H9 (cell line): ENCODE measurements at regions not wholly inside any gene's neighbourhood (a gene's known extent, or its start where the extent isn't known, plus 50 kb on each side); places are given as distances from the start of the nearest gene placed in this dataset.

Source experiments
- DNase-seq: peaks from one replicate; pipeline ENCODE4 v3.0.0-alpha.2; 2017
- H2AFZ ChIP-seq: one replicate; pipeline ENCODE4 v1.6.1; 2013; ENCODE audit warnings: mild to moderate bottlenecking, low read length, control low read depth, moderate library complexity
- H2AK5ac ChIP-seq: 2 replicates; pipeline ENCODE4 v1.6.1; 2013; ENCODE audit warnings: low read length, control low read depth, mixed read lengths; ENCODE audit not compliant: insufficient read length
- H2BK120ac ChIP-seq: one replicate; pipeline ENCODE4 v1.6.1; 2013; ENCODE audit warnings: low read depth, mild to moderate bottlenecking, low read length, control low read depth, inconsistent platforms; ENCODE audit not compliant: poor library complexity, severe bottlenecking
- H2BK12ac ChIP-seq: 2 replicates; pipeline ENCODE4 v1.6.1; 2013; ENCODE audit warnings: low read length, control low read depth, mixed read lengths, low read depth; ENCODE audit not compliant: insufficient read length
- H2BK15ac ChIP-seq: 2 replicates; pipeline ENCODE4 v1.6.1; 2013; ENCODE audit warnings: low read depth, low read length, control low read depth
- H2BK20ac ChIP-seq: one replicate; pipeline ENCODE4 v1.6.1; 2013; ENCODE audit warnings: low read depth, mild to moderate bottlenecking, low read length, control low read depth, inconsistent platforms; ENCODE audit not compliant: poor library complexity, severe bottlenecking
- H2BK5ac ChIP-seq: 2 replicates; pipeline ENCODE4 v1.6.1; 2013; ENCODE audit warnings: low read length, control low read depth, mixed read lengths; ENCODE audit not compliant: insufficient read length
- H3K14ac ChIP-seq: 2 replicates; pipeline ENCODE4 v1.6.1; 2013; ENCODE audit warnings: low read length, control low read depth; ENCODE audit not compliant: insufficient read depth
- H3K18ac ChIP-seq: 2 replicates; pipeline ENCODE4 v1.6.1; 2013; ENCODE audit warnings: low read depth, mild to moderate bottlenecking, mixed read lengths, low read length, control low read depth; ENCODE audit not compliant: insufficient read length
- H3K23ac ChIP-seq: 2 replicates; pipeline ENCODE4 v1.6.1; 2013; ENCODE audit warnings: low read length, control low read depth, mixed read lengths, low read depth; ENCODE audit not compliant: insufficient read length
- H3K23me2 ChIP-seq: 2 replicates; pipeline ENCODE4 v1.6.1; 2013; ENCODE audit warnings: low read depth, mild to moderate bottlenecking, mixed read lengths, low read length, control low read depth; ENCODE audit not compliant: insufficient read length, poor library complexity, severe bottlenecking
- H3K27ac ChIP-seq: 2 replicates; pipeline ENCODE4 v1.5.1; 2013; ENCODE audit warnings: low read length, control low read depth, mixed read lengths, low read depth; ENCODE audit not compliant: insufficient read length
- H3K27me3 ChIP-seq: 2 replicates; pipeline ENCODE4 v1.6.1; 2013; ENCODE audit warnings: low read length, control low read depth, inconsistent platforms; ENCODE audit not compliant: insufficient read depth
- H3K4ac ChIP-seq: 2 replicates; pipeline ENCODE4 v1.6.1; 2013; ENCODE audit warnings: low read depth, mild to moderate bottlenecking, control low read depth, inconsistent platforms, low read length, moderate library complexity
- H3K4me1 ChIP-seq: 2 replicates; pipeline ENCODE4 v1.6.1; 2013; ENCODE audit warnings: low read length, control low read depth, inconsistent platforms; ENCODE audit not compliant: insufficient read depth
- H3K4me2 ChIP-seq: 2 replicates; pipeline ENCODE4 v1.6.1; 2013; ENCODE audit warnings: low read length, control low read depth, mixed read lengths; ENCODE audit not compliant: insufficient read length, insufficient read depth
- H3K56ac ChIP-seq: 2 replicates; pipeline ENCODE4 v1.6.1; 2013; ENCODE audit warnings: low read depth, mild to moderate bottlenecking, mixed read lengths, low read length, control low read depth; ENCODE audit not compliant: insufficient read length
- H3K79me1 ChIP-seq: 2 replicates; pipeline ENCODE4 v1.6.1; 2013; ENCODE audit warnings: low read depth, mild to moderate bottlenecking, moderate library complexity, low read length, control low read depth, inconsistent platforms; ENCODE audit not compliant: insufficient read depth, poor library complexity, severe bottlenecking
- H3K79me2 ChIP-seq: 2 replicates; pipeline ENCODE4 v1.6.1; 2013; ENCODE audit warnings: low read length, control low read depth, inconsistent platforms; ENCODE audit not compliant: insufficient read depth
- H3K9ac ChIP-seq: 2 replicates; pipeline ENCODE4 v1.6.1; 2013; ENCODE audit warnings: low read length, control low read depth, mixed read lengths; ENCODE audit not compliant: insufficient read length; ENCODE audit errors: extremely low read depth
- H3K9me3 ChIP-seq: one replicate; pipeline ENCODE4 v1.6.1; 2013; ENCODE audit warnings: low read depth, low read length, inconsistent platforms; ENCODE audit not compliant: control insufficient read depth
- H3T11ph ChIP-seq: one replicate; pipeline ENCODE4 v1.6.1; 2013; ENCODE audit warnings: mild to moderate bottlenecking, low read length, control low read depth, inconsistent platforms
- H4K20me1 ChIP-seq: one replicate; pipeline ENCODE4 v1.6.1; 2013; ENCODE audit not compliant: control insufficient read depth, insufficient read length, insufficient read depth
- H4K5ac ChIP-seq: 2 replicates; pipeline ENCODE4 v1.6.1; 2013; ENCODE audit warnings: low read depth, mild to moderate bottlenecking, mixed read lengths, low read length, control low read depth; ENCODE audit not compliant: insufficient read length
- H4K8ac ChIP-seq: replicated peaks from 2 replicates; pipeline ENCODE4 v1.6.1; 2013; ENCODE audit warnings: low read length, control low read depth, mixed read lengths, low read depth; ENCODE audit not compliant: insufficient read length
- H4K91ac ChIP-seq: 2 replicates; pipeline ENCODE4 v1.6.1; 2013; ENCODE audit warnings: low read depth, mild to moderate bottlenecking, moderate library complexity, mixed read lengths, low read length, control low read depth; ENCODE audit not compliant: insufficient read length
- H3K27ac Mint-ChIP-seq, 3 experiments: 2 replicates in 2 of 3; 3 replicates in 1 of 3; pipeline ENCODE4 v1.8.0; 2020 to 2021; ENCODE audit warnings: mixed read lengths in 3 of 3, mild to moderate bottlenecking in 1 of 3, moderate library complexity in 1 of 3
- H3K27me3 Mint-ChIP-seq: 2 replicates; pipeline ENCODE4 v1.8.0; 2021; ENCODE audit warnings: low read depth, mild to moderate bottlenecking, moderate library complexity, mixed read lengths
- H3K36me3 Mint-ChIP-seq, 3 experiments: 2 replicates in 2 of 3; 3 replicates in 1 of 3; pipeline ENCODE4 v1.8.0; 2020 to 2021; ENCODE audit warnings: low read depth in 3 of 3, mixed read lengths in 3 of 3; ENCODE audit not compliant: insufficient read depth in 1 of 3
- H3K4me1 Mint-ChIP-seq, 2 experiments: 2 replicates each; pipeline ENCODE4 v1.8.0; 2020; ENCODE audit warnings: mixed read lengths in 2 of 2
- H3K4me3 Mint-ChIP-seq, 2 experiments: 2 replicates in 1 of 2; 3 replicates in 1 of 2; pipeline ENCODE4 v1.8.0; 2020 to 2021; ENCODE audit warnings: mild to moderate bottlenecking in 2 of 2, mixed read lengths in 2 of 2, moderate library complexity in 1 of 2
- H3K9me3 Mint-ChIP-seq, 2 experiments: 2 replicates in 1 of 2; 3 replicates in 1 of 2; pipeline ENCODE4 v1.8.0; 2020; ENCODE audit warnings: mild to moderate bottlenecking in 2 of 2, mixed read lengths in 2 of 2, moderate library complexity in 1 of 2
- WGBS: extraction: QIAGEN DNeasy Blood & Tissue Kit; methylation state at CpG from one replicate; pipeline ENCODE4 v1.1.7; 2013; ENCODE audit warnings: missing lambda C conversion rate, low lambda C conversion rate, mixed read lengths; ENCODE audit not compliant: insufficient read length; ENCODE audit errors: extremely low coverage; 5-methylcytosine and 5-hydroxymethylcytosine counted together
- TF ChIP-seq, protein P1 (sequence below): fragments of 200-600 bp; sonication (generic); conservative IDR thresholded peaks from 3 replicates; pipeline ENCODE4 v1.8.0; 2021; ENCODE audit warnings: antibody characterized with exemption, mild to moderate bottlenecking

GRCh38 chr5:152905286-152905685, 500.2 kb upstream of the NMUR2 start:
- no peak overlapping the region for H2BK15ac ChIP-seq
- H3K18ac ChIP-seq = no peak overlapping the region
- TF ChIP-seq, protein P1, sequence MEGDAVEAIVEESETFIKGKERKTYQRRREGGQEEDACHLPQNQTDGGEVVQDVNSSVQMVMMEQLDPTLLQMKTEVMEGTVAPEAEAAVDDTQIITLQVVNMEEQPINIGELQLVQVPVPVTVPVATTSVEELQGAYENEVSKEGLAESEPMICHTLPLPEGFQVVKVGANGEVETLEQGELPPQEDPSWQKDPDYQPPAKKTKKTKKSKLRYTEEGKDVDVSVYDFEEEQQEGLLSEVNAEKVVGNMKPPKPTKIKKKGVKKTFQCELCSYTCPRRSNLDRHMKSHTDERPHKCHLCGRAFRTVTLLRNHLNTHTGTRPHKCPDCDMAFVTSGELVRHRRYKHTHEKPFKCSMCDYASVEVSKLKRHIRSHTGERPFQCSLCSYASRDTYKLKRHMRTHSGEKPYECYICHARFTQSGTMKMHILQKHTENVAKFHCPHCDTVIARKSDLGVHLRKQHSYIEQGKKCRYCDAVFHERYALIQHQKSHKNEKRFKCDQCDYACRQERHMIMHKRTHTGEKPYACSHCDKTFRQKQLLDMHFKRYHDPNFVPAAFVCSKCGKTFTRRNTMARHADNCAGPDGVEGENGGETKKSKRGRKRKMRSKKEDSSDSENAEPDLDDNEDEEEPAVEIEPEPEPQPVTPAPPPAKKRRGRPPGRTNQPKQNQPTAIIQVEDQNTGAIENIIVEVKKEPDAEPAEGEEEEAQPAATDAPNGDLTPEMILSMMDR = no peak
- no peak overlapping the region for H3K4ac ChIP-seq
- H2AK5ac ChIP-seq = no peak overlapping the region
- no peak overlapping the region for H3K4me2 ChIP-seq
- H4K20me1 ChIP-seq = no peaks in the 10 kb centered on the region
- peaks cover 8% of the 10 kb centered on the region in 2 experiments for H3K4me1 Mint-ChIP-seq
- H2BK5ac ChIP-seq = no peak overlapping the region
- no peaks in the 10 kb centered on the region; the same call in 1 of the 2 replicates for H3K4me1 ChIP-seq
- H2BK12ac ChIP-seq = no peak overlapping the region
- H3K9me3 ChIP-seq = no peaks in the 10 kb centered on the region
- no peak overlapping the region for H3K4me3 Mint-ChIP-seq
- no peak overlapping the region for H3K9ac ChIP-seq
- no peak overlapping the region for H4K8ac ChIP-seq
- H3T11ph ChIP-seq = no peak overlapping the region
- no peaks in the 10 kb centered on the region for H3K79me1 ChIP-seq
- H3K27ac ChIP-seq = no peak overlapping the region
- no peak overlapping the region for H3K23ac ChIP-seq
- no CpG with 5 or more reads among the region's 1 CpG for WGBS
- no peaks in the 10 kb centered on the region for H3K27me3 ChIP-seq
- H3K23me2 ChIP-seq = no peaks in the 10 kb centered on the region
- H2BK20ac ChIP-seq = no peak overlapping the region
- no peak for DNase-seq
- H4K91ac ChIP-seq = no peak overlapping the region
- H3K27me3 Mint-ChIP-seq = no peaks in the 10 kb centered on the region
- no peak overlapping the region for H3K14ac ChIP-seq
- no peak overlapping the region for H2AFZ ChIP-seq
- H3K27ac Mint-ChIP-seq = no peak overlapping the region
- H3K9me3 Mint-ChIP-seq = no peaks in the 10 kb centered on the region
- no peak overlapping the region for H2BK120ac ChIP-seq
- no peak overlapping the region for H3K56ac ChIP-seq
- no peak overlapping the region for H4K5ac ChIP-seq
- H3K36me3 Mint-ChIP-seq = no peaks in the 10 kb centered on the region
- H3K79me2 ChIP-seq = no peaks in the 10 kb centered on the region
